ENCODE measurements at regions not wholly inside any gene's neighbourhood (a gene's known extent, or its start where the extent isn't known, plus 50 kb on each side); places are given as distances from the start of the nearest gene placed in this dataset.
"Not testable (repeated sequence)": the region's sequence is repeated elsewhere in the genome, so short reads cannot be mapped to it uniquely, and the experiment has no call there.

DNA sequence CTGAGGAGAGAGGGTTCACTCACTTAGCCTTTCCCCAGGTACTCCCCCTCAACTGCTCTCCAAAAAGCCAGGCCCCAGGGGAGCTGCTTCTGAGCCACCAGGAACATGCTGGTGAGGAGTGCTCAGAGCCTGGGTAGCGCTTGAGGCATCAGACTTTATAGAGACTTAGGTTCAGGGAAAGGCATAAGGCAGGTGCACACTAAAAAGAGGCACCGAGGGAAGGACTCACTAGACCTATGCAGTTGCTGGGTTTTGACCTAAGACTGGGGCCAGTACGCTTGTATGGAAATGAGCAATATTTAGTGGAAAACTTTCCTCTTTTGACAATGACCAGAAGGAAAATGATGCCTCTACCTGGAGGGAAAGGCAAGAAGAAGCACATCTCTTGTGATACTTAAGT, 589.1 kb downstream of the RPIA start:
- TF ChIP-seq, protein P1, sequence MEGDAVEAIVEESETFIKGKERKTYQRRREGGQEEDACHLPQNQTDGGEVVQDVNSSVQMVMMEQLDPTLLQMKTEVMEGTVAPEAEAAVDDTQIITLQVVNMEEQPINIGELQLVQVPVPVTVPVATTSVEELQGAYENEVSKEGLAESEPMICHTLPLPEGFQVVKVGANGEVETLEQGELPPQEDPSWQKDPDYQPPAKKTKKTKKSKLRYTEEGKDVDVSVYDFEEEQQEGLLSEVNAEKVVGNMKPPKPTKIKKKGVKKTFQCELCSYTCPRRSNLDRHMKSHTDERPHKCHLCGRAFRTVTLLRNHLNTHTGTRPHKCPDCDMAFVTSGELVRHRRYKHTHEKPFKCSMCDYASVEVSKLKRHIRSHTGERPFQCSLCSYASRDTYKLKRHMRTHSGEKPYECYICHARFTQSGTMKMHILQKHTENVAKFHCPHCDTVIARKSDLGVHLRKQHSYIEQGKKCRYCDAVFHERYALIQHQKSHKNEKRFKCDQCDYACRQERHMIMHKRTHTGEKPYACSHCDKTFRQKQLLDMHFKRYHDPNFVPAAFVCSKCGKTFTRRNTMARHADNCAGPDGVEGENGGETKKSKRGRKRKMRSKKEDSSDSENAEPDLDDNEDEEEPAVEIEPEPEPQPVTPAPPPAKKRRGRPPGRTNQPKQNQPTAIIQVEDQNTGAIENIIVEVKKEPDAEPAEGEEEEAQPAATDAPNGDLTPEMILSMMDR (IDR thresholded peaks at IDR 0.05; ENCODE audit: extremely low read depth in 1 of 2, insufficient read depth in 1 of 2, low read depth in 1 of 2, low read length in 2 of 2) = not testable (repeated sequence)
- not testable (repeated sequence) for TF ChIP-seq EZH2 (IDR thresholded peaks at IDR 0.05; ENCODE audit: borderline replicate concordance, low read depth, low read length, severe bottlenecking); POLR2AphosphoS5 (IDR thresholded peaks at IDR 0.05; ENCODE audit: insufficient read depth, low read depth, low read length); POLR2A (IDR thresholded peaks at IDR 0.05; ENCODE audit: low read depth, low read length); MYC (IDR thresholded peaks at IDR 0.05; ENCODE audit: low read depth, low read length); JUN (IDR thresholded peaks at IDR 0.05; ENCODE audit: borderline replicate concordance, insufficient read depth, insufficient read length, low read depth); FOS (IDR thresholded peaks at IDR 0.05; ENCODE audit: borderline replicate concordance, insufficient read depth, low read length)
- TF ChIP-seq, protein P2, sequence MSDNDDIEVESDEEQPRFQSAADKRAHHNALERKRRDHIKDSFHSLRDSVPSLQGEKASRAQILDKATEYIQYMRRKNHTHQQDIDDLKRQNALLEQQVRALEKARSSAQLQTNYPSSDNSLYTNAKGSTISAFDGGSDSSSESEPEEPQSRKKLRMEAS (IDR thresholded peaks at IDR 0.05; ENCODE audit: insufficient read depth, insufficient read length) = not testable (repeated sequence)
